ENCODE measurements at regions not wholly inside any gene's neighbourhood (a gene's known extent, or its start where the extent isn't known, plus 50 kb on each side); places are given as distances from the start of the nearest gene placed in this dataset.
"Not testable (repeated sequence)": the region's sequence is repeated elsewhere in the genome, so short reads cannot be mapped to it uniquely, and the experiment has no call there.

GRCh38 chr4:10388146-10388545 is 69.1 kb downstream of the ZNF518B start:
- TF ChIP-seq POLR2AphosphoS5, CTCF (IDR thresholded peaks at IDR 0.05): not testable (repeated sequence)

Data from transverse colon (tissue), 4 donors.